Endothelial cell of umbilical vein (primary cell): ENCODE measurements at regions not wholly inside any gene's neighbourhood (a gene's known extent, or its start where the extent isn't known, plus 50 kb on each side); places are given as distances from the start of the nearest gene placed in this dataset.

Source experiments
- CTCF ChIP-seq, 2 donors: IDR thresholded peaks; 1 replicate in 1 of 2; 2 replicates in 1 of 2; pipeline ENCODE4 v1.5.1; 2011; ENCODE audit warnings: low read length in 2 of 2, mild to moderate bottlenecking in 2 of 2, moderate library complexity in 2 of 2, control low read depth in 1 of 2, inconsistent platforms in 1 of 2, low read depth in 1 of 2; ENCODE audit not compliant: insufficient read depth in 1 of 2; ENCODE audit errors: extremely low read depth in 1 of 2
- EZH2 ChIP-seq: IDR thresholded peaks from 2 replicates; pipeline ENCODE4 v1.6.1; 2012; ENCODE audit warnings: borderline replicate concordance, low read depth, mild to moderate bottlenecking, moderate library complexity, low read length, inconsistent platforms; ENCODE audit not compliant: severe bottlenecking
- POLR2A ChIP-seq: IDR thresholded peaks from 2 replicates; pipeline ENCODE4 v1.6.1; 2012; ENCODE audit warnings: low read depth, mild to moderate bottlenecking, control low read depth, low read length

- TF ChIP-seq POLR2A, result no peak
- TF ChIP-seq CTCF (IDR thresholded peaks at IDR 0.05; ENCODE audit: extremely low read depth in 1 of 2, insufficient read depth in 1 of 2, low read depth in 1 of 2, low read length in 2 of 2), result no peak
- TF ChIP-seq EZH2, result no peak
These were observed 104.8 kb downstream of the ASB7 start for GRCh38 chr15:100707229-100707628.
